HG02970 (cell line): ENCODE measurements at regions not wholly inside any gene's neighbourhood (a gene's known extent, or its start where the extent isn't known, plus 50 kb on each side); places are given as distances from the start of the nearest gene placed in this dataset.

ENCODE experiments used
- ATAC-seq: cut with Tn5 transposase; IDR thresholded peaks from one replicate; pipeline ENCODE4 v1.9.1; 2021; ENCODE audit warnings: mild to moderate bottlenecking, moderate library complexity, moderate number of reproducible peaks; ENCODE audit not compliant: unreplicated experiment, low FRiP score

- no peak for ATAC-seq
Observed at GRCh38 chr5:174281855-174282254, 236.3 kb downstream of the NSG2 start.

GRCh38 chr5:174282391-174282790 is 236.9 kb downstream of the NSG2 start:
- no peak for ATAC-seq

- ATAC-seq = no peak
Observed at GRCh38 chr5:174283211-174284005, 237.9 kb downstream of the NSG2 start.

GRCh38 chr5:174284873-174285272 is 239.4 kb downstream of the NSG2 start:
- ATAC-seq = no peak

- ATAC-seq = no peak
Observed at GRCh38 chr5:174287761-174288160, 242.3 kb downstream of the NSG2 start.

GRCh38 chr5:174288439-174288838 is 242.9 kb downstream of the NSG2 start:
- no peak for ATAC-seq

- ATAC-seq = no peak
Observed at GRCh38 chr5:174291162-174291561, 245.7 kb downstream of the NSG2 start.

- no peak for ATAC-seq
Observed at GRCh38 chr5:174292348-174292747, 246.8 kb downstream of the NSG2 start.

- ATAC-seq = no peak
Observed at GRCh38 chr5:174293006-174293405, 247.5 kb downstream of the NSG2 start.

- no peak for ATAC-seq
Observed at GRCh38 chr5:174293481-174293880, 248.0 kb downstream of the NSG2 start.

GRCh38 chr5:174294891-174295620 is 249.6 kb downstream of the NSG2 start:
- ATAC-seq = no peak

- no peak for ATAC-seq
Observed at GRCh38 chr5:174295702-174296436, 250.4 kb downstream of the NSG2 start.

GRCh38 chr5:174300118-174300940 is 254.8 kb downstream of the NSG2 start:
- ATAC-seq = no peak

- no peak for ATAC-seq
Observed at GRCh38 chr5:174300941-174301761, 255.6 kb downstream of the NSG2 start.

GRCh38 chr5:174301848-174302625 is 256.5 kb downstream of the NSG2 start:
- ATAC-seq = no peak

- ATAC-seq = no peak
Observed at GRCh38 chr5:174303035-174303434, 257.5 kb downstream of the NSG2 start.

- ATAC-seq = no peak
Observed at GRCh38 chr5:174303437-174304045, 258.0 kb downstream of the NSG2 start.

- no peak for ATAC-seq
Observed at GRCh38 chr5:174305241-174305681, 259.8 kb downstream of the NSG2 start.
